OCI-LY7 (cell line): ENCODE measurements at regions not wholly inside any gene's neighbourhood (a gene's known extent, or its start where the extent isn't known, plus 50 kb on each side); places are given as distances from the start of the nearest gene placed in this dataset.

ENCODE experiments used
- BruUV-seq: library from RNA; stranded (reverse); fragments of 400-500 nt; replicated peaks from 2 replicates; lab custom pipeline; 2021; lab: Mats Ljungman, UMichigan
- CTCF ChIA-PET: fragments of 300-600 bp; sonication (Branson Sonifier 250); formaldehyde crosslinking; loops from one replicate; lab custom pipeline; 2022; ENCODE audit warnings: antibody characterized with exemption; ENCODE audit not compliant: unreplicated experiment; lab: Charles Lee
- POLR2A ChIA-PET: fragments of 300-600 bp; sonication (Branson Sonifier 250); formaldehyde crosslinking; loops from one replicate; lab custom pipeline; 2022; ENCODE audit warnings: antibody characterized with exemption; lab: Charles Lee
- DNase-seq: peaks from one replicate; pipeline ENCODE4 v3.0.0-alpha.2; 2015; ENCODE audit warnings: low spot score
- H2AFZ ChIP-seq: fragments of 200-600 bp; sonication (generic), shearing (Covaris generic); 2 replicates; pipeline ENCODE4 v1.6.1; 2014; ENCODE audit warnings: mild to moderate bottlenecking, antibody characterized with exemption, low read length, moderate library complexity
- H3K27ac ChIP-seq: fragments of 200-600 bp; sonication (generic); 2 replicates; pipeline ENCODE4 v1.5.1; 2014; ENCODE audit warnings: mixed run types, low read depth, mild to moderate bottlenecking, moderate library complexity, low read length, inconsistent platforms; ENCODE audit not compliant: poor library complexity, severe bottlenecking
- H3K36me3 ChIP-seq: fragments of 200-600 bp; sonication (generic); 2 replicates; pipeline ENCODE4 v1.6.1; 2014; ENCODE audit warnings: mild to moderate bottlenecking, antibody characterized with exemption, low read length, moderate library complexity, mixed read lengths; ENCODE audit not compliant: insufficient read depth
- H3K4me1 ChIP-seq: fragments of 200-600 bp; sonication (generic); 2 replicates; pipeline ENCODE4 v1.5.1; 2014; ENCODE audit warnings: mild to moderate bottlenecking, low read length; ENCODE audit not compliant: insufficient read depth, poor library complexity, severe bottlenecking
- H3K4me2 ChIP-seq: fragments of 200-600 bp; sonication (generic); 2 replicates; pipeline ENCODE4 v1.6.1; 2014; ENCODE audit warnings: mild to moderate bottlenecking, low read length
- H3K4me3 ChIP-seq: fragments of 200-600 bp; sonication (generic); 2 replicates; pipeline ENCODE4 v1.5.1; 2014; ENCODE audit warnings: mild to moderate bottlenecking, low read depth, low read length; ENCODE audit not compliant: poor library complexity, severe bottlenecking
- H3K79me2 ChIP-seq: fragments of 200-600 bp; sonication (generic); 2 replicates; pipeline ENCODE4 v1.6.1; 2016; ENCODE audit warnings: low read depth, mild to moderate bottlenecking, low read length, moderate library complexity, mixed read lengths; ENCODE audit not compliant: insufficient read depth
- H3K9me2 ChIP-seq: fragments of 200-600 bp; sonication (generic); 2 replicates; pipeline ENCODE4 v1.6.1; 2016; ENCODE audit warnings: mild to moderate bottlenecking, low read length, mixed read lengths; ENCODE audit not compliant: insufficient read depth
- H3K9me3 ChIP-seq: fragments of 200-600 bp; sonication (generic); 2 replicates; pipeline ENCODE4 v1.6.1; 2014; ENCODE audit warnings: mild to moderate bottlenecking, mixed run types, low read length, mixed read lengths
- H4K20me1 ChIP-seq: fragments of 200-600 bp; sonication (generic); 2 replicates; pipeline ENCODE4 v1.6.1; 2014; ENCODE audit warnings: mild to moderate bottlenecking, antibody characterized with exemption, low read length, moderate library complexity, mixed read lengths; ENCODE audit not compliant: insufficient read depth
- CTCF ChIP-seq: fragments of 200-600 bp; sonication (generic); conservative IDR thresholded peaks from 2 replicates; pipeline ENCODE4 v1.5.1; 2014; ENCODE audit warnings: mild to moderate bottlenecking, antibody characterized with exemption, low read length, moderate library complexity, mixed read lengths
- EZH2phosphoT487 ChIP-seq: fragments of 200-600 bp; sonication (generic); IDR thresholded peaks from 2 replicates; pipeline ENCODE4 v1.6.1; 2018; ENCODE audit warnings: low read depth, borderline replicate concordance, mild to moderate bottlenecking, mixed run types, antibody characterized with exemption, low read length, moderate library complexity, mixed read lengths
- intact Hi-C: fragments of 100-400 bp; cut with micrococcal nuclease; formaldehyde crosslinking; loops from one replicate; pipeline ENCODE4 v1.10.0; 2022; ENCODE audit not compliant: unreplicated experiment

- no peak for DNase-seq
- Histone ChIP-seq H4K20me1 (no peaks in the 10 kb centered on the region), H3K4me3 (no peak overlapping the region), H3K79me2 (no peaks in the 10 kb centered on the region), H3K9me2 (no peaks in the 10 kb centered on the region), H3K4me1 (peaks cover 16% of the 10 kb centered on the region), H3K27ac (no peak overlapping the region), H3K4me2 (no peak overlapping the region), H2AFZ (no peak overlapping the region), H3K36me3 (no peaks in the 10 kb centered on the region), H3K9me3 (no peaks in the 10 kb centered on the region)
- ChIA-PET POLR2A (interaction anchor here (0.6 to 1.2 kb wide), 4 partner anchors 16 to 993 kb away, joined by 3 read pairs; no protein-coding TSS in a partner anchor), CTCF (no interaction called here)
- TF ChIP-seq CTCF: no peak
- no peak for TF ChIP-seq EZH2phosphoT487
- BruUV-seq: no TSS peak
- intact Hi-C loops: no loop called here
These were observed 163.0 kb downstream of the ABCA8 start for GRCh38 chr17:68792042-68792685.

DNA sequence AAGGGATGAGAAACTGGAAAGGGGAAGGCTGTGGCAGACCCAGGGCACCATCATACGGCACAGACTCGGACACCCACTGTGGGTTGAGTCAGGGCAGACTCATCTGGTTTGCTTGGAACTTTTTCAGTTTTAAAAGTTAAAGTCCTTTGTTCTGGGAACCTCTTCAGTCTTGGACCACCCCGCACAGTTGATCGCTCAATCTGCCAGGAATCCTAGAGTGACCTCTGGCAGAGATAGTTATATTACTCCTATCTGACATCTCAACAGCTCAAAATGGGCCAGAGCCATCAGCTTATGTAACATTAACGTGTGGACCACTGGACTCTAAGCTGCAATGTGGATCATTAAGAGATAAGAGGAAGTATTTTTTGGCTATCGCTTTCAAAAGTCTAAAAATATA is 164.3 kb downstream of the ABCA8 start:
- Histone ChIP-seq H3K79me2 (no peaks in the 10 kb centered on the region), H3K4me3 (no peak overlapping the region), H3K36me3 (no peaks in the 10 kb centered on the region), H3K9me2 (no peaks in the 10 kb centered on the region), H3K27ac (no peak overlapping the region), H3K4me1 (peaks cover 16% of the 10 kb centered on the region), H3K4me2 (no peak overlapping the region), H3K9me3 (no peaks in the 10 kb centered on the region), H2AFZ (no peak overlapping the region), H4K20me1 (no peaks in the 10 kb centered on the region)
- ChIA-PET CTCF (no interaction called here), POLR2A (interaction anchor here (1.0 kb wide), 1 partner anchor 474 kb away, joined by 3 read pairs; no protein-coding TSS in a partner anchor)
- DNase-seq: no peak
- intact Hi-C loops: no loop called here
- TF ChIP-seq EZH2phosphoT487 (no peak), CTCF (no peak)
- BruUV-seq: no TSS peak

DNA sequence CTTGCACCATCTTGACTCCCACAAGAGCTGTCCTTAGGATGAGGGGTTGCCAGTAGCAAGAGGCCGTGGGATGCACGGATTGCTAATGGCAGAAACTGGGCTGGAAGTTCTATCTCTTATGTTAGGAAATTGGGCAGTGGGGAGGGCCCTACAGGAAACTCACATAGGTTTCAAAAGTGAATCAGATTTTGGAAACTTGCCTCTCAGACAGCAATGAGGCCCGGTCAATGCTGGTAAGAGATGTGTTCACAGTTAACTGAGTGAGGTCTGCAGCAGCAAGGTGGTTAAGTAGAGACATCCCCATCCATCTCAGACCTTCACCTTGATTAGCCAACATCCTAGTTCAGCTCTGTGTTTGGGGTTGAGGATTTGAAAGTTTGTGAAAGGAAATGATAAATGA is 164.7 kb downstream of the ABCA8 start:
- Histone ChIP-seq H3K4me2 (no peak overlapping the region), H3K9me2 (no peaks in the 10 kb centered on the region), H2AFZ (no peak overlapping the region), H3K9me3 (no peaks in the 10 kb centered on the region), H4K20me1 (no peaks in the 10 kb centered on the region), H3K27ac (no peak overlapping the region), H3K79me2 (no peaks in the 10 kb centered on the region), H3K4me3 (no peak overlapping the region), H3K36me3 (no peaks in the 10 kb centered on the region), H3K4me1 (peaks cover 16% of the 10 kb centered on the region)
- CTCF ChIA-PET: no interaction called here
- TF ChIP-seq EZH2phosphoT487 (no peak), CTCF (no peak)
- no peak for DNase-seq
- intact Hi-C loops: no loop called here
- no TSS peak for BruUV-seq
- POLR2A ChIA-PET: no interaction called here
